GM18502 (cell line): ENCODE measurements at regions not wholly inside any gene's neighbourhood (a gene's known extent, or its start where the extent isn't known, plus 50 kb on each side); places are given as distances from the start of the nearest gene placed in this dataset.
A peak's percentile ranks its signal among the peaks of the same experiment; 100 is the strongest.
"Not testable (repeated sequence)": the region's sequence is repeated elsewhere in the genome, so short reads cannot be mapped to it uniquely, and the experiment has no call there.

Experiments
- ATAC-seq: cut with Tn5 transposase; IDR thresholded peaks from one replicate; pipeline ENCODE4 v1.9.1; 2021; ENCODE audit warnings: mild to moderate bottlenecking; ENCODE audit not compliant: unreplicated experiment, poor library complexity

DNA sequence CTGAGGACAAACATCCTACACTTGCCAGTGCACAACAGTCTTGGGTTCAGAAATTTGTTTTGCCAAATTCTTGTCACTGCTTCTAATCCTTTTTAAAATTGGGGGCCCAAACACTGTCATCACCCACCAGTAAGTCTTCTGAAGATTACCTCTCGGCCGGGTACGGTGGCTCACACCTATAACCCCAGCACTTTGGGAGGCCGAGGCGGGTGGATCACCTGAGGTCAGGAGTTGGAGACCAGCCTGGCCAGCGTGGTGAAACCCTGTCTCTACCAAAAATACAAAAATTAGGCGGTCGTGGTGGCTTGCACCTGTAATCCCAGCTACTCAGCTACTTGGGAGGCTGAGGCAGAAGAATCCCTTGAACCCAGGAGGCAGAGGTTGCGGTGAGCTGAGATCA lies 87.8 kb upstream of the DMRT1 start:
- not testable (repeated sequence) for ATAC-seq

GRCh38 chr9:754150-754931 lies 87.2 kb upstream of the DMRT1 start:
- no peak for ATAC-seq

- no peak for ATAC-seq
Observed at GRCh38 chr9:755454-756381, 85.8 kb upstream of the DMRT1 start.

- ATAC-seq: no peak
Observed at GRCh38 chr9:757246-757881, 84.1 kb upstream of the DMRT1 start.

DNA sequence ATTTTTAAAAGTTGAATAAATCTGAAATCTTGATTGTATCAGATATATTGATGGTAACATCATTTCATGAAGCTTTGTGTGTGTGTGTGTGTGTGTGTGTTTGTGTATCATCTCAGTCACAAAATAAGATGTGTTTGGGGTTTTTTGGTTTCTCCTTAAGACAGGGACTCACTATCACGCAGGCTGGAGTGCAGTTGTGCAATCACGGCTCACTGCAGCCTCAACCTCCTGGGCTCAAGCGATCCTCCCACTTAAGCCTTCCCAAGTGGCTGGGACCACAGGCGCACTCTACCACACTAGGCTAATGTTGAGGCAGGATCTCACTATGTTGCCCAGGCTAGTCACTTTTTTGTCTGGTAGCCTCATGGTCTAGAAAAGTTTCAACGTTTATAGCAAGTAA lies 83.4 kb upstream of the DMRT1 start:
- no peak for ATAC-seq

- ATAC-seq: no peak
Observed at GRCh38 chr9:759541-759940, 82.0 kb upstream of the DMRT1 start.

- no peak for ATAC-seq
Observed at GRCh38 chr9:759983-760736, 81.3 kb upstream of the DMRT1 start.

- no peak for ATAC-seq
Observed at GRCh38 chr9:761176-761792, 80.2 kb upstream of the DMRT1 start.

GRCh38 chr9:761793-762560 lies 79.5 kb upstream of the DMRT1 start:
- no peak for ATAC-seq

GRCh38 chr9:763692-764091 lies 77.8 kb upstream of the DMRT1 start:
- no peak for ATAC-seq

- peak; percentile 98 for ATAC-seq
Observed at GRCh38 chr9:764105-764524, 77.4 kb upstream of the DMRT1 start.

DNA sequence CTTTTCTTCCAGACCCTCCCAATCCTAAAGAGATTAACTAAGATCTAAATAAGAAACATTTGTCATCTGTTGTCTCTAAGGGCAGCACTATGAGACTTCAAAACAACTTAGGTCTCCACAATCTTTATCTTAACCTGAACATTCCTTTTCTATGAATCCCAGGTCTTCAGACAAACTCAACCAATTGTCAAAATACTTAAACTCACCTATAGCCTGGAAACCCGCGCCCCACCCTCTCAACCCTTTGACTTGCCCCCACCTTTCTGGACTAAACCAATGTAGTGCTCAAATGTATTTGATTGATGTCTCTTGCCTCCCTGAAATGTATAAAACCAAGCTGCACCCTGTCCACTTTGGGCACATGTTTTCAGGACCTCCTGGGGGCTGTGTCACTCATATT lies 76.5 kb upstream of the DMRT1 start:
- no peak for ATAC-seq

DNA sequence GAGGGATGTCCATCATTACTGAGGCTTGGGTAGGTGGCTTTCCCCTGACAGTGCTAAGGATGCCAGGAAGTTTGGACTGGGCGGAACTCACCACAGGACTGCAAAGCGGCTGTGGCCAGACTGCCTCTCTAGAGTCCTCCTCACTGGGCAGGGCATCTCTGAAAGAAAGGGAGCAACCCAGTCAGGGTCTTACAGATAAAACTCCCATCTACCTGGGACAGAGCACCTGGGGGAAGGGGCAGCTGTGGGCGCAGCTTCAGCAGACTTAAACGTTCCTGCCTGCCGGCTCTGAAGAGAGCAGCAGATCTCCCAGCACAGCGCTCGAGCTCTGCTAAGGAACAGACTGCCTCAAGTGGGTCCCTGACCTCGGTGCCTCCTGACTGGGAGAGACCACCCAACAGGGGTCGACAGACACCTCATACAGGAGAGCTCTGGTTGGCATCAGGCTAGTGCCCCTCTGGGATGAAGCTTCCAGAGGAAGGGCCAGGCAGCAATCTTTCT lies 74.4 kb upstream of the DMRT1 start:
- ATAC-seq: not testable (repeated sequence)

GRCh38 chr9:776086-776485 lies 65.4 kb upstream of the DMRT1 start:
- no peak for ATAC-seq

DNA sequence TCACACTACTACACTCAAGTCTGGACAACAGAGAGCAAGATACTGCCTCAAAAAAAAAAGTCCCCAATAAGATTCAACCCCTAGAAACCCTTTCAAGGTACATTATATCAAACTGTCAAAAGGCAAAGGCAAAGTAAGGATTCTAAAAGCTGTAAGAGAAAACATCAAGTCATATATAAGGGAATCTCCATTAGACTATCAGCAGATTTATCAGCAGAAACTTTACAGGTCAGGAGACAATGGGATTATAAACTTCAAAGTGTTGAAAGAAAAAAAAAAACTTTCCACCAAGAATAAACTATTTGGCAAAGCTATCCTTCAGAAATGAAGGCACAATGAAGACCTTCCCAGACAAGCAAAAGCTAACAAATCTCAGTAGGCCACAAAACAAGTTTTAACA lies 63.5 kb upstream of the DMRT1 start:
- no peak for ATAC-seq

DNA sequence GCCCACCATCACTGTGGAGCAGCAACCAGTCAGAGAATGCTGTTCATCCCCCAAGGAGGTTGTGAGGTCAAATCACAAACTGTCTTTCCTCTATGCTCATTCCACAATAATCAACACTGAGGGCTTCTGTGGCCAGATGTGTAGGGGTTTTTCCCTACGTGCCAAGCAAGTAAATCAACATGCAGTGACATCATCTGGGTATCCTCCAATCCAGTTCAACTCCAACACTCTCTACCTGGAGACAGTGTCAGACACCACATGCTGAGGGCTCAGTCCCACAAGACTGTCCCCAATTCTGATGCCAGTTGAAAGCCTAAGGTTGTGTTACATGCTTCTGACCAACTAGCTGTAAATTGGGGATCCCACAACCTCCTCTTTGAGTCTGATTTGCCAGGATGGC lies 57.3 kb upstream of the DMRT1 start:
- ATAC-seq: no peak

GRCh38 chr9:784916-785315 lies 56.6 kb upstream of the DMRT1 start:
- no peak for ATAC-seq

DNA sequence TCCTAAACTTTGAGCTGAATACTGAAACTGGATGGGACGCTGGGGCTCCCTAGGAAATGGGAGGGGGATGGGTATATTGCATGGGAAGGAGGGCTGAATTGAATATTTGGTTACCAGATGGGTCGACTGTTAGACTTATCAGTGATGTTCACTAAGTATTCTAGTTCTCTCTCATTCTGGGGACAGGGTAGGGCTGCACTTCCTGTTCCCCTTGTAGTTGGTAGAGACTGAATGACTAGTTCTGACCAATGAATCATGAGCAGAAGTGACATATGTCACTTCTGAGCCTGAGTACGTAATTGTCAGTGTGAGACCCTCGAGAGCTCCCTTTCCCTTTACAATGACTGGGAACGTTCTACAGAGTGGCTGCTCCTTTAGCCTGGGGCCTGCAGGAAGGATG lies 55.5 kb upstream of the DMRT1 start:
- no peak for ATAC-seq

GRCh38 chr9:786405-786804 lies 55.1 kb upstream of the DMRT1 start:
- no peak for ATAC-seq
